ENCODE measurements at regions not wholly inside any gene's neighbourhood (a gene's known extent, or its start where the extent isn't known, plus 50 kb on each side); places are given as distances from the start of the nearest gene placed in this dataset.

GRCh38 chr3:141682007-141682406, 56.1 kb upstream of the RNF7 start:
- TF ChIP-seq CTCF (conservative IDR thresholded peaks at IDR 0.05; ENCODE audit: low read length) (no peak), EZH2phosphoT487 (IDR thresholded peaks at IDR 0.05; ENCODE audit: borderline replicate concordance, low read depth, low read length) (no peak)

All from OCI-LY7 (cell line).